ENCODE measurements at regions not wholly inside any gene's neighbourhood (a gene's known extent, or its start where the extent isn't known, plus 50 kb on each side); places are given as distances from the start of the nearest gene placed in this dataset.

DNA sequence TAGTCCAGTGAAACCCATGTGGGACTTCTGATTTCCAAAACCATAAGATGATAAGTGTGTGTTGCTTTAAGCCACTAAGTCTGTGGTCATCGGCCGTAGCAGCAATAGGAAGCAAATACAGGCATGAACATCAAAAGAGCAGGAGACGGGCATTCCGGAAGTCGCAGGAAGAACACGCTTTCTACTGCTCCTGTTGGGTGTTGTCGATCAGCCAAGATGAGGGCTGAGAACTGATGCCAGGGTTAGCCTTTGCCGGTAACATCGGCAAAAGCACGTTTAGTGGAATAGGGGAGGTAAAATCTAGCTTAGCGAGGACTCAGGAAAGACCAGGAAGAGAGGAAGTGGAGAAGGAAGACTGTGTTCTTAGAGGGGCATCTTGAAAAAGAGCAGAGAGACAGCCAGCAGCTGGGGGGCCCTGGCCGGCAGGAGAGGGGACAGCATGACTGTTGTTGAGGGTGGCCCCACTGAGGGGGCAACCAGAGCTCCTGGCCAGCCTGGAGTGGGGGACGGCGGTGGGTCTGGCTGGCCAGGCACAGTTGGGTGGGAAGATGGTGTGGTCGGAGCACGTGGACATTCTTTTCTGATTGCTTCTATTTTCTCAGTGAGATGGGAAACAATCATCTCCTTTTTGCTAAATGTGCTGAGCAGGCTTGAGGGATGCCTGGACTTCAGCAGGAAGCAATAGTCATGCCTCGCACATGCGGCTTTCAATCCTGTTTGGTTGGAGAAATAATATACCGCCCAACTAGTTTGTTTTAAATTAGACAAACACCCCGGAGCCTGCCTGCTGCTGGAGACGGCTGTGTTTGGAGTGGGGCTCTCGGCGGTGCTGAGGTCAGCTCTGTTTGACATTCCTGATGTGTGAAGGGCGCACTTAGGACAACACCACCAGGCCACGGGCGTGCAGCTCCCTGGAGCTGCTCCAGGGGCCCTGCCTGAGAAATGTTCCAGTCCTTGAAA lies 109.9 kb downstream of the METRNL start:
- DNase-seq (no peak), ATAC-seq (no peak)
- H3K4me2 ChIP-seq (ENCODE audit: low read length), result no peak overlapping the region
- intact Hi-C loops (cut with micrococcal nuclease), result no loop called here
- no peaks in the 10 kb centered on the region for H4K20me1 ChIP-seq (ENCODE audit: low read length)
- H3K27me3 ChIP-seq (ENCODE audit: low read length), result 0 out of 2 replicates have a peak, but pooled peaks cover 4% of the 10 kb centered on the region
- no peaks in the 10 kb centered on the region for H3K9me3 ChIP-seq (ENCODE audit: low read length)
- TF ChIP-seq EZH2phosphoT487 (IDR thresholded peaks at IDR 0.05; ENCODE audit: borderline replicate concordance, low read length) (no peak), EZH2 (IDR thresholded peaks at IDR 0.05; ENCODE audit: low read length, unreplicated experiment) (no peak)
- TF ChIP-seq, protein P1, sequence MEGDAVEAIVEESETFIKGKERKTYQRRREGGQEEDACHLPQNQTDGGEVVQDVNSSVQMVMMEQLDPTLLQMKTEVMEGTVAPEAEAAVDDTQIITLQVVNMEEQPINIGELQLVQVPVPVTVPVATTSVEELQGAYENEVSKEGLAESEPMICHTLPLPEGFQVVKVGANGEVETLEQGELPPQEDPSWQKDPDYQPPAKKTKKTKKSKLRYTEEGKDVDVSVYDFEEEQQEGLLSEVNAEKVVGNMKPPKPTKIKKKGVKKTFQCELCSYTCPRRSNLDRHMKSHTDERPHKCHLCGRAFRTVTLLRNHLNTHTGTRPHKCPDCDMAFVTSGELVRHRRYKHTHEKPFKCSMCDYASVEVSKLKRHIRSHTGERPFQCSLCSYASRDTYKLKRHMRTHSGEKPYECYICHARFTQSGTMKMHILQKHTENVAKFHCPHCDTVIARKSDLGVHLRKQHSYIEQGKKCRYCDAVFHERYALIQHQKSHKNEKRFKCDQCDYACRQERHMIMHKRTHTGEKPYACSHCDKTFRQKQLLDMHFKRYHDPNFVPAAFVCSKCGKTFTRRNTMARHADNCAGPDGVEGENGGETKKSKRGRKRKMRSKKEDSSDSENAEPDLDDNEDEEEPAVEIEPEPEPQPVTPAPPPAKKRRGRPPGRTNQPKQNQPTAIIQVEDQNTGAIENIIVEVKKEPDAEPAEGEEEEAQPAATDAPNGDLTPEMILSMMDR (conservative IDR thresholded peaks at IDR 0.05; ENCODE audit: low read depth, low read length), result no peak
- H3K4me1 ChIP-seq (ENCODE audit: insufficient read depth, low read length), result peaks cover 9% of the 10 kb centered on the region; the same call in 1 of the 2 replicates
- no peaks in the 10 kb centered on the region for H3K79me2 ChIP-seq (ENCODE audit: low read length)
- BruUV-seq (replicated peaks), result no TSS peak
- POLR2A ChIA-PET (ENCODE audit: unreplicated experiment), result no interaction called here
- CTCF ChIA-PET, result no interaction called here
- no peaks in the 10 kb centered on the region for H3F3A ChIP-seq (ENCODE audit: low read length, unreplicated experiment)
- H3K4me3 ChIP-seq (ENCODE audit: low read length), result no peak overlapping the region
- no peak overlapping the region for H3K27ac ChIP-seq (ENCODE audit: low read length)
- no peak overlapping the region for H2AFZ ChIP-seq (ENCODE audit: low read length)
- H3K9me2 ChIP-seq (replicated peaks; ENCODE audit: low read length), result no peaks in the 10 kb centered on the region
- H3K9ac ChIP-seq (ENCODE audit: low read length), result no peak overlapping the region
- no peaks in the 10 kb centered on the region for H3K36me3 ChIP-seq (ENCODE audit: low read depth, low read length)

DNA sequence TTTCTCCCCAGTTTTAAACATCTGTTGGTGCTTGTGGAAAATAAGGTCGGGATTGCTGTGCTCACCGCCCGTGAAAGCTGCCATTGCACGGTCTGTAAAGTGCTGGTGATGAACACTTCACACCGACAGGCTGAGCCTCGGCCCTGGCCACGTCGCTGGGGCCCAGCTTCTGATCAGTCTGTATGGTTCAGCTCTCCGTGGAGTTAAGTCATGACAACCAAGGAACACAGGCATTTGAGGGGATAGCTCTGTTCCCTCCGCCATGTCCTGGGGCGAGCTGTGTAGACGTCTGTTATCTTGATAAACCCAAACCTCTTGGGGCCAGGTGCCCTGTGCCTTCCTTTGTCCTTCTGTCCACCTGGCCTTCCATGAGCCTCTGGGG lies 110.6 kb downstream of the METRNL start:
- H3K79me2 ChIP-seq (ENCODE audit: low read length), result no peaks in the 10 kb centered on the region
- H3K36me3 ChIP-seq (ENCODE audit: low read depth, low read length), result no peaks in the 10 kb centered on the region
- no peak overlapping the region for H2AFZ ChIP-seq (ENCODE audit: low read length)
- no peak for ATAC-seq
- H3K27me3 ChIP-seq (ENCODE audit: low read length), result 0 out of 2 replicates have a peak, but pooled peaks cover 1% of the 10 kb centered on the region
- ChIA-PET CTCF (no interaction called here), POLR2A (ENCODE audit: unreplicated experiment) (no interaction called here)
- intact Hi-C loops (cut with micrococcal nuclease), result no loop called here
- TF ChIP-seq, protein P1 (conservative IDR thresholded peaks at IDR 0.05; ENCODE audit: low read depth, low read length), result no peak
- no peak for TF ChIP-seq EZH2 (IDR thresholded peaks at IDR 0.05; ENCODE audit: low read length, unreplicated experiment)
- no peak for TF ChIP-seq EZH2phosphoT487 (IDR thresholded peaks at IDR 0.05; ENCODE audit: borderline replicate concordance, low read length)
- no peaks in the 10 kb centered on the region for H3K9me3 ChIP-seq (ENCODE audit: low read length)
- no TSS peak for BruUV-seq (replicated peaks)
- no peaks in the 10 kb centered on the region for H4K20me1 ChIP-seq (ENCODE audit: low read length)
- no peak overlapping the region for H3K9ac ChIP-seq (ENCODE audit: low read length)
- H3K4me1 ChIP-seq (ENCODE audit: insufficient read depth, low read length), result peaks cover 9% of the 10 kb centered on the region; the same call in 1 of the 2 replicates
- no peak for DNase-seq
- H3K4me2 ChIP-seq (ENCODE audit: low read length), result no peak overlapping the region
- no peaks in the 10 kb centered on the region for H3F3A ChIP-seq (ENCODE audit: low read length, unreplicated experiment)
- no peak overlapping the region for H3K27ac ChIP-seq (ENCODE audit: low read length)
- no peak overlapping the region for H3K4me3 ChIP-seq (ENCODE audit: low read length)
- no peaks in the 10 kb centered on the region for H3K9me2 ChIP-seq (replicated peaks; ENCODE audit: low read length)

Data from PC-3 (cell line).